ENCODE measurements at regions not wholly inside any gene's neighbourhood (a gene's known extent, or its start where the extent isn't known, plus 50 kb on each side); places are given as distances from the start of the nearest gene placed in this dataset.
A peak's percentile ranks its signal among the peaks of the same experiment; 100 is the strongest.

DNA sequence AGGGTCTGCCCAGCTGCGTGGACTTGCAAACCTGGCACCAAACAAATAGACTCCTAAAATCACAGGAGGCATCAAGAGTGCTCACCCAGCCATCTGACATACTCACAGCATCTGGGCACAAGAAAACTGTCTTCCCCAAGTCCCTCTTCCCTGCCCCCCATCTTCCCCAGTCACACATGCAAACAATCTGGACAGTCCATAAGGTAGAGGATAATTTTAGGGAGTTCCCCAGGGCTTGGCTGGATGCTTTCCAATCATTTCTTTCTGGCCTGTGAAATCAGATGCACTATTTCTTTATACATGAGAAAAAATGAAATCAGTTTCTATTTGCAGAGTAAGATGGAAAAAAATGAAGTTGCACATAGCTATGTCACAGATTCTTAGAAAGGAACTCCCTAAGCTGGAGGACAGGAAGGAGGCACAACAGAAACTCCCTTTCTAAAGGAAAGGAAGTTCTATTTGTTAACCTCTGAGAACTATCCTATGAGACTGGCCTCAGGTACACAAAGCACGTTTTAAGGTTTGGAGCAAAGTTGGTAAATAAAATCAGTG, 342.3 kb downstream of the HNRNPD start:
- no peak overlapping the region for H3K27ac ChIP-seq (ENCODE audit: low read depth, low read length)
- H3K9me3 ChIP-seq (ENCODE audit: control insufficient read depth, insufficient read depth, low read length), result no peaks in the 10 kb centered on the region
- DNase-seq (ENCODE audit: low read depth in 4 of 6, low spot score in 6 of 6), result peak in 1 of 6 donors; percentile 87
- WGBS (ENCODE audit: insufficient coverage), result 100% methylated on average over 1 of the region's 2 CpGs
- no peaks in the 10 kb centered on the region for H3K4me1 ChIP-seq (ENCODE audit: control insufficient read depth, insufficient read depth, low read length)
- no peaks in the 10 kb centered on the region for H3K27me3 ChIP-seq (ENCODE audit: control insufficient read depth, insufficient read depth, low read length)
- H3K4me3 ChIP-seq (ENCODE audit: low read depth, low read length), result no peak overlapping the region
- H3K36me3 ChIP-seq (ENCODE audit: control insufficient read depth, insufficient read depth, low read length), result no peaks in the 10 kb centered on the region

DNA sequence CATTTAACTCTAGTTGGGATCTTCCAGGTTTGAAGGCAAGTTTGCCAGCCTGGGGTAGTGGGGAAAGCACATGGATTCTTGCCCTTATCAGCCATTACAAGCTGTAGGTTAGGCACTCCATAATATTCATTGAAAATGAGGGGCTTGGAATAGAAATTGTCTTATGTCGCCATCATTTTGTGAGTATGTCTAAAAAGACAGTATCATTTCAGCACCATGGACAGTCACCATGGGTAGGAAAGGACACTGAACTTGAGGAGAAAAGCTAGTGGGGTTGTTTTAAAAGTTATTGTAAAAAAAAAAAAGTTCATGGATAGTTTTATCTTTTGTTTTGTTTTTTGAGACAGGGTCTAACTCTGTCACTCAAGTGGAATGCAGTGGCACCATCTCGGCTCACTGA, 356.1 kb downstream of the HNRNPD start:
- no peak overlapping the region for H3K27ac ChIP-seq (ENCODE audit: low read depth, low read length)
- no peaks in the 10 kb centered on the region for H3K4me1 ChIP-seq (ENCODE audit: control insufficient read depth, insufficient read depth, low read length)
- 100% methylated on average over 2 of the region's 2 CpGs for WGBS (ENCODE audit: insufficient coverage)
- DNase-seq (ENCODE audit: low read depth in 4 of 6, low spot score in 6 of 6), result peak in 1 of 6 donors; percentile 56
- H3K4me3 ChIP-seq (ENCODE audit: low read depth, low read length), result no peak overlapping the region
- H3K36me3 ChIP-seq (ENCODE audit: control insufficient read depth, insufficient read depth, low read length), result no peaks in the 10 kb centered on the region
- no peaks in the 10 kb centered on the region for H3K27me3 ChIP-seq (ENCODE audit: control insufficient read depth, insufficient read depth, low read length)
- no peaks in the 10 kb centered on the region for H3K9me3 ChIP-seq (ENCODE audit: control insufficient read depth, insufficient read depth, low read length)

DNA sequence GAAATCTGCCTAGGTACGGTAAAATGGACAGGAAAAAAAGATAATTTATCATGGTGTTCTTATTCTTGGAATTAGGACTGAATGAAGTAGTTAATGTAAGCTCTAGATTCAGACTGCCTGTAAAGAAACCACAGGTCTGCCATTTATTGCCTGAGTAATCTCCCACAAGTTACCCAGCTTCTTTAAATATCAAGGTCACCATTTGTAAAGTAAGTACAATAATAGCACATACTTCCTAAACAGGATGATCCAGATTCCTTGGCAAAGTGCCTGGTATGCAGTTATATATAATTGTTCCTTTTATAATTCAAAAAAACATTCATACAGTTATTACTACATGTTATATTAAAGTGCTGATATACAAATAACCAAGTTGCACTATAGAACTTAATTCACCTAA, 368.6 kb downstream of the HNRNPD start:
- peaks cover 2% of the 10 kb centered on the region for H3K9me3 ChIP-seq (ENCODE audit: control insufficient read depth, insufficient read depth, low read length)
- DNase-seq (ENCODE audit: low read depth in 4 of 6, low spot score in 6 of 6), result peak in 1 of 6 donors; percentile 22
- H3K4me3 ChIP-seq (ENCODE audit: low read depth, low read length), result no peak overlapping the region
- H3K36me3 ChIP-seq (ENCODE audit: control insufficient read depth, insufficient read depth, low read length), result no peaks in the 10 kb centered on the region
- no peaks in the 10 kb centered on the region for H3K4me1 ChIP-seq (ENCODE audit: control insufficient read depth, insufficient read depth, low read length)
- no peaks in the 10 kb centered on the region for H3K27me3 ChIP-seq (ENCODE audit: control insufficient read depth, insufficient read depth, low read length)
- 83% methylated on average over 1 of the region's 1 CpG for WGBS (ENCODE audit: insufficient coverage)
- no peak overlapping the region for H3K27ac ChIP-seq (ENCODE audit: low read depth, low read length)

DNA sequence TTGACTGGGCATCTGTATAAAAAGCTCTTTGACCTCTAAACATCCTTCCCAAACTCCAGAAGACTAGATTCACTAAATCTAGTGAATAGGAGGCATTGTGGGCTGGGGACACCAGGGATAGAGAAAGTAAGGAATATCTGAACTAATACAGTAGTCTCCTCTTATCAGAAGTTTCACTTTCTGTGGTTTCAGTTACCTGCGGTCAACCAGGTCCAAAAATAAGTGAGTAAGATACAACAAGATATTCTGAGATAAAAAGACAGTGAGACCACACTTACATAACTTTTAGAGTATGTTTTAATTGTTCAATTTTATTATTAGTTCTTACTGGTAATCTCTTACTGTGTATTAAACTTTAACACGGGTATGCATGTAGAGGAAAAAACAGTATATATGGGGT, 376.5 kb downstream of the HNRNPD start:
- H3K27me3 ChIP-seq (ENCODE audit: control insufficient read depth, insufficient read depth, low read length), result no peaks in the 10 kb centered on the region
- no peaks in the 10 kb centered on the region for H3K4me1 ChIP-seq (ENCODE audit: control insufficient read depth, insufficient read depth, low read length)
- no peak overlapping the region for H3K27ac ChIP-seq (ENCODE audit: low read depth, low read length)
- no peak overlapping the region for H3K4me3 ChIP-seq (ENCODE audit: low read depth, low read length)
- no CpG with 5 or more reads among the region's 2 CpGs for WGBS (ENCODE audit: insufficient coverage)
- no peak for DNase-seq (ENCODE audit: low read depth in 4 of 6, low spot score in 6 of 6)
- H3K36me3 ChIP-seq (ENCODE audit: control insufficient read depth, insufficient read depth, low read length), result no peaks in the 10 kb centered on the region
- H3K9me3 ChIP-seq (ENCODE audit: control insufficient read depth, insufficient read depth, low read length), result peaks cover under 1% of the 10 kb centered on the region

DNA sequence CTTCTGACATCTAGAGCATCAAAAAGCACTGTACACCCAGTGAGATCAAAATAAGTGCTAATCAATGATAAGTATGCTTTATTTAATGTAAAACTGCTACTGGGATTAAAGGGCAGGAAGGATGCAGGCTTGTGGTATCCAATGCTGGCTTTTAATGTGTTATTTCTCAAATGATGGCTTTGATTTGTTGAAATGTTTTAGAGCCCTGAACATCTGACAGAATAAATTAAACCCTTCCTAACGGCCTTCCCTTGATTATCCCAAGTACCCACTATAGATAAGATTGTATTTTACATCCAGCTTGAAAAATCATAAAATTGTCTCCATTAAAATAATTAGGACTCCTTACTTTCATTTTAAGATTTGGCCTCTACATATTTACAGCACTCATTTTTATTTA, 382.9 kb downstream of the HNRNPD start:
- no peak for DNase-seq (ENCODE audit: low read depth in 4 of 6, low spot score in 6 of 6)
- no peaks in the 10 kb centered on the region for H3K27me3 ChIP-seq (ENCODE audit: control insufficient read depth, insufficient read depth, low read length)
- H3K4me3 ChIP-seq (ENCODE audit: low read depth, low read length), result no peak overlapping the region
- H3K27ac ChIP-seq (ENCODE audit: low read depth, low read length), result no peak overlapping the region
- H3K4me1 ChIP-seq (ENCODE audit: control insufficient read depth, insufficient read depth, low read length), result no peaks in the 10 kb centered on the region
- no peaks in the 10 kb centered on the region for H3K9me3 ChIP-seq (ENCODE audit: control insufficient read depth, insufficient read depth, low read length)
- no CpG with 5 or more reads among the region's 1 CpG for WGBS (ENCODE audit: insufficient coverage)
- H3K36me3 ChIP-seq (ENCODE audit: control insufficient read depth, insufficient read depth, low read length), result no peaks in the 10 kb centered on the region

DNA sequence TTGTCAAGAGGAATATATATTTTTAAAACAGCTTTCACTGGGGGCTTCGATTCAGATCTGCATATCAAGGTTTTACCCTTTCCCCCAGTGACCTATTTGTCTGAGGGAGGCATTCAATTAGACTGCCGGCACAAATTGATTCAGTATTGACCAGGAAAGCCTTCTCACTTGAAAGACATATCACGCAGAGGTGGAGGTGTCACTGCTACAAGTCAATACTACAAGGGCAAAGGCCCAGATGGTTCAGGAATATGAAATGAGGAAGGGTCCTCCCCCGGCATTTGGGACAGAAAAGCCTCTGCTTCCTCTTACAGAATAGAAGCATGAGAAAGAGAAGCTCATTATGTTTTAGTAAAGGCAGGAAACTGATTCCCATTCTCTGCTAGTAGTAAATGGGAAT, 383.6 kb downstream of the HNRNPD start:
- peak in 1 of 6 donors; percentile 37 for DNase-seq (ENCODE audit: low read depth in 4 of 6, low spot score in 6 of 6)
- H3K9me3 ChIP-seq (ENCODE audit: control insufficient read depth, insufficient read depth, low read length), result no peaks in the 10 kb centered on the region
- H3K4me1 ChIP-seq (ENCODE audit: control insufficient read depth, insufficient read depth, low read length), result no peaks in the 10 kb centered on the region
- no peak overlapping the region for H3K27ac ChIP-seq (ENCODE audit: low read depth, low read length)
- WGBS (ENCODE audit: insufficient coverage), result no CpG with 5 or more reads among the region's 4 CpGs
- H3K36me3 ChIP-seq (ENCODE audit: control insufficient read depth, insufficient read depth, low read length), result no peaks in the 10 kb centered on the region
- H3K4me3 ChIP-seq (ENCODE audit: low read depth, low read length), result no peak overlapping the region
- H3K27me3 ChIP-seq (ENCODE audit: control insufficient read depth, insufficient read depth, low read length), result no peaks in the 10 kb centered on the region

DNA sequence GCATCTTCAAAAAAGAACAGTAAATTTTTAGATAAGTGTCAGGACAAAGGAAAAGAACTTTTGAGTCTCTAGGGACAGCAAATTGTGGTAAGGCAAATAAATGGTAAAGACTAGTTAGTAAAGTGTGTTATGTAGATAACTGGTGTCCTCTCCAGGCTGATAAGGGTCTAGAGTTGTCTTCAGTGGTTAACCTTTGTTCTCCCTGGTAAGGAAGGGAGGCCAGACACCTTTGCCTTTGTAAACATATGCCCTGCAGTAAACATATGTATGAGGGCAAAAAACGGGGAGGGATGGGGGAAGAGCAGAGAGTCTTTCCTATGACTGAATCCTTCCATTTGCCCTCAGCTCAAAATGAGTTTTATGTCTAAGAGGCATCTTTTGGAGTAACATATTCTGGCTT, 384.6 kb downstream of the HNRNPD start:
- Histone ChIP-seq H3K27me3 (ENCODE audit: control insufficient read depth, insufficient read depth, low read length) (no peaks in the 10 kb centered on the region), H3K27ac (ENCODE audit: low read depth, low read length) (no peak overlapping the region), H3K4me3 (ENCODE audit: low read depth, low read length) (no peak overlapping the region), H3K4me1 (ENCODE audit: control insufficient read depth, insufficient read depth, low read length) (no peaks in the 10 kb centered on the region), H3K9me3 (ENCODE audit: control insufficient read depth, insufficient read depth, low read length) (no peaks in the 10 kb centered on the region), H3K36me3 (ENCODE audit: control insufficient read depth, insufficient read depth, low read length) (no peaks in the 10 kb centered on the region)
- no CpG with 5 or more reads among the region's 1 CpG for WGBS (ENCODE audit: insufficient coverage)
- no peak for DNase-seq (ENCODE audit: low read depth in 4 of 6, low spot score in 6 of 6)

DNA sequence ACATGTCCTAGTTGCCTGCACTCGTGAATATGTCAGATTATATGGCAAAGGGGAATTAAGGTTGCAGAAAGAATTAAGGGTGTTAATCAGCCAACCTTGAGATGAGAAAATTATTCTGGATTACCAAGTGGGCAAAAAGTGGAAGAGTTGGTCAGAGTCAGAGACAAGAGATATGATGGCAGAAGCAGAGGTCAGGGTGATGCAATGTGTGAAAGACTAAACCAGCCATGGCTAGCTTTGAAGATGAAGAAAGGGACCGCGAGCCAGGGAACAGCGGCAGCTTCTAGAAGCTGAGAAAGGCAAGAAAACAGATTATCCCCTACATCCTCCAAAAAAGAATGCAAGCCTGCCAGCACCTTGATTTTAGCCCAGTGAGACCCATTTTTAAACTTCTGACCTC, 385.6 kb downstream of the HNRNPD start:
- Histone ChIP-seq H3K27ac (ENCODE audit: low read depth, low read length) (no peak overlapping the region), H3K36me3 (ENCODE audit: control insufficient read depth, insufficient read depth, low read length) (no peaks in the 10 kb centered on the region), H3K27me3 (ENCODE audit: control insufficient read depth, insufficient read depth, low read length) (no peaks in the 10 kb centered on the region), H3K9me3 (ENCODE audit: control insufficient read depth, insufficient read depth, low read length) (no peaks in the 10 kb centered on the region), H3K4me1 (ENCODE audit: control insufficient read depth, insufficient read depth, low read length) (no peaks in the 10 kb centered on the region), H3K4me3 (ENCODE audit: low read depth, low read length) (no peak overlapping the region)
- WGBS (ENCODE audit: insufficient coverage), result 78% methylated on average over 1 of the region's 4 CpGs
- no peak for DNase-seq (ENCODE audit: low read depth in 4 of 6, low spot score in 6 of 6)

DNA sequence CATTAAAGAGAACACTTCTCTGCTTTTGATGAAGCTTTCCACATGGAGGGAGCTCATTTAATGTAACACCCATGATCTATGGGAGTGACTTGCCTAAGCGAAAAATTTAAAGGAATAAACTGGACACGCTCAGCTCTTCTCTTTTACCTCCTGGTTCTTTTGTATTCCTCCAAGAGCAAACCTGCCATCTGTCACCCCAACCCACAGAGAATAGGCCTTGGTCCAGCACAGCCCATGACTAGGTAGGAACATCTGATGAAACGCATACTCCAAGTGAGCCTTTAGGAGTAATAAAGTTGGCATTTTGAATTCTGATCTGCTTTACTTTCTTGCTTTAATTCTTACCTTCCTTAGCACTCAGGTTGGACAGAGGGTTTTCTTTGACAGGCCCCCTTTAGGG, 389.0 kb downstream of the HNRNPD start:
- no CpG with 5 or more reads among the region's 3 CpGs for WGBS (ENCODE audit: insufficient coverage)
- Histone ChIP-seq H3K27me3 (ENCODE audit: control insufficient read depth, insufficient read depth, low read length) (no peaks in the 10 kb centered on the region), H3K36me3 (ENCODE audit: control insufficient read depth, insufficient read depth, low read length) (no peaks in the 10 kb centered on the region), H3K9me3 (ENCODE audit: control insufficient read depth, insufficient read depth, low read length) (no peaks in the 10 kb centered on the region), H3K27ac (ENCODE audit: low read depth, low read length) (no peak overlapping the region), H3K4me3 (ENCODE audit: low read depth, low read length) (no peak overlapping the region), H3K4me1 (ENCODE audit: control insufficient read depth, insufficient read depth, low read length) (no peaks in the 10 kb centered on the region)
- no peak for DNase-seq (ENCODE audit: low read depth in 4 of 6, low spot score in 6 of 6)

DNA sequence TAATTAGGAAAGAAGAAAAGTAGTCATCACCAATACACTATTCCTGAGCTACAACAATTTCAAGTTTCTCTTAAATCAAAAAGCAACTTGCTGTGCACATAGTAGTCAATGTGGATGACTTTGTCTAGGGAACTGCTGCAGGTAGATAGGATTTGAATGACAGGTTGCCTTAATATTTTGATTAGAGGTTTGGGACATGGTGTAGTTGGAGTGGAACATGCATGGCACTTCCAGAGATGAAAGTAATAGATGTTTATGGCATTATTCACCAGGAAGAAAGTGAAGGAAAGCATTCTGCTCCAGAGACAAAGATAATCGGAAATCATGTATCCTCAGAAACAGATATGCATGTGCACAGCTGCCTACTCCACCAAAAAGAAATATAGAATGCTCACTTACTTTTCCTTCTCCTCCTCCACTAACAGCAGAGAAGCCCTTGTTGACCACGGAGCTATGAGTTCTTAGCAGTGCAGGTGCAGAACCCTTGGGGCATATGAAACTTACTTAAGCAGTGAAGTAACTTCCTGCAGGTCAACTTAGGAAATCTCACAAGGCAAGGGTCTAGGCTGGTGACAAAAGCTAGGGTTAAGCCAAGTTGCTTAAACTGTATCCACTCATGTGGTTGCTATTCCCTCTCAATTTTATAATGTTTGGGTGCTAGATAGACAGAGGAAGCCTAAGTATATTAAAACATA, 390.8 kb downstream of the HNRNPD start:
- Histone ChIP-seq H3K27me3 (ENCODE audit: control insufficient read depth, insufficient read depth, low read length) (no peaks in the 10 kb centered on the region), H3K4me3 (ENCODE audit: low read depth, low read length) (no peak overlapping the region), H3K27ac (ENCODE audit: low read depth, low read length) (no peak overlapping the region), H3K36me3 (ENCODE audit: control insufficient read depth, insufficient read depth, low read length) (no peaks in the 10 kb centered on the region), H3K4me1 (ENCODE audit: control insufficient read depth, insufficient read depth, low read length) (no peaks in the 10 kb centered on the region), H3K9me3 (ENCODE audit: control insufficient read depth, insufficient read depth, low read length) (no peaks in the 10 kb centered on the region)
- 100% methylated on average over 2 of the region's 2 CpGs for WGBS (ENCODE audit: insufficient coverage)
- DNase-seq (ENCODE audit: low read depth in 4 of 6, low spot score in 6 of 6), result no peak

Data from spinal cord (tissue), 9 donors.